Right hindlimb (tissue), 1 donor: ENCODE measurements at regions not wholly inside any gene's neighbourhood (a gene's known extent, or its start where the extent isn't known, plus 50 kb on each side); places are given as distances from the start of the nearest gene placed in this dataset.
"Not testable (repeated sequence)": the region's sequence is repeated elsewhere in the genome, so short reads cannot be mapped to it uniquely, and the experiment has no call there.

Source experiments
- DNase-seq: peaks from one replicate; pipeline ENCODE4 v3.0.0-alpha.2; 2018

DNA sequence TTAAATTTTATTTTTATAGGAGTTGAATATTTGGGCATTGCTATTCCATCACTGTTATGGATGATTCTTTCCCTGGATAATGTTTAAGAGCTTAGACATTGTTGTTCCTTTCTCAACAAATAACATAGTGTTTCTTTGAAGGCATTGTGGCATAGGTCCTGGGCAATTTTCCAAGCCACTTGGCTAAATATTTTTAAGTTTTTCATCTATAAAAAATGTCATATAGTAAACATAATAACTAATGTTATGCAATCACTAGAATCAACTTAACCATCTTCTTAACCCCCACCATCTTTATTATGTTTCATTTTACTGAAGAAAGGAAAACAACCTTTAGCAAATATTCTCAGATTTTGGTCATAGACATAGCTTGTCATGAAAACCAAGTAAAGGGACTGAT is 600.6 kb upstream of the LMO3 start:
- no peak for DNase-seq

DNA sequence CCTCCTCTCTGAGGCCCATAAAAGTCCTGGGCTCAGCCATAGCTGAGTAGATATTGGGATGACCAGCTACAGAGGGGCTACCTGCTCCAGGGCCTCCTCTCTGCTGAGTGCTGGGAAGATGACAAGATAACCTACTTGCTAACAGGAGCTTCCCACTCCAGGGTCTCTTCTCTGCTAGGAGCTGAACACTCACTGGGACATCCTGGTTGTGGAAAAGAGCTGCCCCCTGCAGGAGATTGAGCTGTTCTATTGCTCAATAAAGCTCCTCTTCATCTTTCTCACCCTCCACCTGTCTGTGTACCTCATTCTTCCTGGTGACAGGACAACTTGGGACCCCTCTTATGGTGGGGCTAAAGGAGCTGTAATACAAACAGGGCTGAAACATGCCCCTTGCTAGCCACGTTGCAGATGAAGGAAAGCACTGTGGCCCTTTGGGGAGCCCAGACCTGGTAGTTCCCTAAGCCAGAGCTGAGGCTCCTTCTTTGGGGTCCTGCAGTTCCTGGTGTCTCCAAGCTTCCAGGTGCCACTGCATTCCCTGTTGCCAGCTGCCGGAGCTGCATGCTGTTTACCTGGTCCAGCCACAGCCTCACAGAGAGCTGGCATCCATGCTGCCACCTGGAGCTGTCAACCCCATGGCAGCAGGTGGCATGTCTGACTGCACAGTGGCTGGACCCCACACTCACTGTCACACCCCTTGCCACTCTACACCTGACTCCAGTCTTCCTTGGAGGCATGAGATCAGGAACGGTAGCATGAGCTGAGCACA is 598.5 kb upstream of the LMO3 start:
- no peak for DNase-seq

DNA sequence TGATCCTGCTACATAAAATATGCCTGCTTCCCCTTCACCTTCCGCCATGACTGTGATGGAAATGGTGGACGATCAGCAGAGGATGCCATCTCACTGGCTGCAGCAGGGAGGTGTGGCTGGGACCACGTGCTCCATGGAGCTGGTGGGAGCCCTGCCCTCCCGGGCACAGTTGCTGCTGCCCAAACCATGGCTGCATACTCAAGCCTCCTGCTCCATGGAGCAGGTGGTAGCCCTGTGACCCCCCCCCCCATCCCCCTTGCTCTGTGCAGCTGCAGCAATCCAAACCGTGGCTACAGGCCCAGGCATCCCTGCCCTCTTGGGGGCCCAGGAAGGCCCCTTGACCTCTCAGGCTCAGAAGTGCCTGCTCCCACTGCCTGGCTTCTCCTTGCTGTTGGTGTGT is 597.5 kb upstream of the LMO3 start:
- no peak for DNase-seq

DNA sequence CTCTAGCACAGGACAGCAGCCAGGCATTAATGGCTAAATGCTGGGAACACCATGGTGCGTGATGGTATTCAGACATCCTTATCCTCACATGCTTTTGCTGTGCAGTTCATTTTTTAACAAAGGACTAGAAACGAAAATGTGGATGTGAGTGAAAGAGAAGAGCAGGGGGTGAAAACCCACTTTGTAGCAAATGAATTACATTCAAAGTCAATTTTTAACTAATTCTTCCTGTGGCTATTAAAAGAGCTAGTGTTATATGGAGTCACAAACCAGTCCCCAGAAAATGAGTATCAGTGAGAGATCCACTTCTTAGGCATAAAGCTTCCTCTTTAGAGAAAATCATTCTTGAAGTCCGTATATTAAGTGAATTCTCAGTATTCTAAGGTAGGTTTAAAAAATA is 592.0 kb upstream of the LMO3 start:
- no peak for DNase-seq

DNA sequence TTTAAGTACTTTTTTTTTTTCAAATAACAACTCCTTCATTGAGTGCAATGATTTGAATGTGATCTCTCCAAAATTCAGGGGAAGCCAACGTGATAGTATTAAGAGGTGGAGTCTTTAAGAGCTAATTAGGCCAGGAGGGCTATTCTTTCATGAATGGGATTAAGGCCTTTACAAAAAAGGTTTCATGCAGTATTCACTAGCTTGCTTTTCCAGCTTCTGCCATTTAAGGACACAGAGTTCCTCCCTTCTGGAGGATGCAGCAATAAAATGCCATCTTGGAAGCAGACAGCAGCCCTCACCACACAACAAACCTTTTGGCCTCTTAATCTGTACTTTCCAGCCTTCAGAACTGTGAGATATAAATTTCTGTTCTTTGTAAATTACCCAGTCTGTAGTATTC is 586.8 kb upstream of the LMO3 start:
- no peak for DNase-seq

DNA sequence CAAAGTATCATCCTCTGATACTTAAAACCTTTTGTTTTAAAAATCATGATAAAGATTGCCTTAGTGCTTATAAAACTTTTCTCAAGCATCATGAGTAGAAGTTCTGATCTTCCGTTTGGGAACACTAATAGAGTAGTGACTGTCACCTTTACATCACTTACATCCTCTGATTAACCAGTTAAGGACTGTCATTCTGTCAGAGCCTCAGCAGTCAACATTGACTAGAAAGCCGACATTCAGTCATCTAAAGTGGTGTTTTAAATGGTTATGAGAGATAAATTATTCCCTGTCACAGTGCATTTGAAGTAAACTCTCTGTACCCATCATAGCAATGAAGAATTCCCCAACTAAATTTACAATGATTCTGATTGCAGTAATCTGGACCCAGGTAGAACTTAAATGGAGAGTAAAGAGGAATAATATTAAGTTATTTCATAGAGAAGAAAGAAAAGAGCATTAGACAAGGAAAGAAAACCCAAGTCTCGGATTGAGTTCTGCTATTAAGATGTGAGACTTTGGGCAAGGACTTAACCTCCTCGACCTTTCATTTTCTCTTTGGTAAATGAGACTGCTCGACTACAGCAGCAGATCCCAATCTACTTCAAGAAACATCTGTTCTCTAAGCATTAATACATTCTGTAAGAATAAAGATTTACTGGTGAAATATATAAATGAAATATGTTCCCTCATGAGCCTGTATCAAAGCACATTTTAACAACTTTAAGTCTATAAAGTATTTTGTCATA is 563.9 kb upstream of the LMO3 start:
- DNase-seq = no peak

DNA sequence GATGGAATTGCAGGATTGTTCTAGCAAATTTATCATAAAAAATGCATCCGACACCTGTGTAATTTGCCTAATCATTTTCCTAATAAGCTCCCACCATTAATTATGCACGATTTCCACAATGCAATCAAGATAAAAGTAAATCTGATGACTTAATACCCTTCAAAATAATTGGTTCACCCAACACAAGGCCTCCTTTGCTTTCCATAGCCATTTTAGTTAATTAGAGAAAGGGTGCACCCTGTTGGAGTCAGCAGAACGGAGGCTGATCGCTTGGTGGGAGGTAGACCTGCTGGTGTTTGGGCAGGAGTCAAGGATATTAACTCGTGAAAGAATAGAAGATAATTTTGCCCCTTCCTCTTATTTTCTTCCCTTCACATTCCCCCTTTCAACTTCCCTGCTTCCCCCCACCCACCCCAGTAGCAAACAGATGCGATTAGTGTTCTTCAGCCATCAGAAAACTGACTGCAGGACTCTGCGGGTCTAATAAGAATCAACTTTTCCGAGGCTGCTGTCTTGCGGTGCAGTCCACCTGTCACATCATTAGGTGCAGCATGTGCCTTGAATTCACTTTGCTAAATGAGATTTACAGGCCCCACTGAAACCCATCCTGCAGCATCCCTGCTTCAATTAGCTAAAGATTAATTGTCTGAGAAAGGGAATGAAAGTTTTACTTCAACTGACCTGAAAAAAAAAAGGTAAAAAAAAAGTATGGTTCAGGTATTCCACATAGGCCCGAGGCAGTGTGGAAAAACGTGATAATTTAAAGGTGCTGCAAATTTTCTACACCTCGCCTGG is 553.7 kb upstream of the LMO3 start:
- DNase-seq = no peak

DNA sequence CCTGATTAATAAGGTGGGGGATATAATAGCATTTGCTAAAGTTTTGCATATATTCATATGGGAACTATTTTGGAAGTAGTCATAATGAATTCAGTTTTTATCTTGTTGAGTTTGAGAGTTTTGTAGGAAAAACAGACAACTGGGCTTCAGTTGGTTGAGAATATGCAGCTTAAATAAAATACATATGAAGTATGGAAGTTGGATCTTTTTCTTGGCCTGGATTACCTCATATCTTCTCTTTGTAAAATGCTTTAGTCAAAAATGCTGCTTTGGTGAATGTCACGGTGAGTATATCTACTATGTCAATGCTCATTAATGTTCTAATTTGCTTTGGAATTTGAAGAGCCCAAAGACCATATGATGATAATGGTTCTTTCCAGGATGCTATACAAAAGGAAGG is 552.2 kb upstream of the LMO3 start:
- no peak for DNase-seq

DNA sequence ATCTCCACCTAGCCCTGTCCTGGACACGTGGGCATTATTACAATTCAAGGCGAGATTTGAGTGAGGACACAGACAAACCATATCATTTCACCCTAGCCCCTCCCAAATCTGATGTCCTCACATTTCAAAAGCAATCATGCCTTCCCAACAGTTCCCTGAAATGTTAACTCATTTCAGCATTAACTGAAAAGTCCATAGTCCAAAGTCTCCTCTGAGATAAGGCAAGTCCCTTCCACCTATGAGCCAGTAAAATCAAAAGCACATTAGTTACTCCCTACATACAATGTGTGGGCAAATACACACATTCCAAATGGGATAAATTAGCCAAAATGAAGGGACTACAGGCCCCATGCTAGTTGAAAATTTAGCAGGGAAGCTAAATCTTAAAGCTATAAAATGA is 546.0 kb upstream of the LMO3 start:
- no peak for DNase-seq

DNA sequence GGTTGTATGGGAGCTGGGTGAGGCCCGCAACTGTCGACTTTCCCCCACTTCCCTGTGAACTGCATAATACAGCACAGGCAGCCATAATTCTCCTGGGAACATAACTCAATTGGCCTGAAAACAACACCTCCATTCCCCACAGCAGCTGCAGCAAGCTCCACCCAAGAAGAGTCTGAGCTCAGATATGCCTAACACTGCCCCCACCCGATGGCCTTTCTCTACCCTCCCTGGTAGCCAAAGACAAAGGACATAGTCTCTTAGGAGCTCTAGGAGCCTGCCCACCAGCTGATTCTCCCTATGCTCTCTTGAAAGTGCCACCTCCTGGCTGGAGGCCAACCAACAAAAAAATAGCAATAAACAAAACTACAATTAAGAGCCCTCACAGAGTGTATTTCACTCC is 542.7 kb upstream of the LMO3 start:
- no peak for DNase-seq

DNA sequence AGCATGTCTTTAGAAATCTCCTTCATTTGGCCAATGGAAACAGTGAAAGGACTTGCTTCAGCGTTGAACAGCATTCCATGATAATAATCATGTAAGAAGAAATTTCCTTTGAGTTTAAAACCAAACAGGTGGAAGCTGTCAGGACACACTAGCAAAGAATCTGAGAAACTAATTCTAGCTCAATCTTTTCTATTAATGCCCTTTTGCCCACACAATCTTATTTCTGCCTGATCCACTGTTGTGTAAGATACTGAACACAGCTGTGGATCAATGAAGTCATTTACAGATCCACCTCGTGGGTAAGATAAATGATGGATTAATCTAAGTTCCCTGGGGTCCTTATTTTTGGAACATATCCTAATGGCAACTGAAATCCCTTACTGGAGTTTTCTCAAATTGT is 536.9 kb upstream of the LMO3 start:
- no peak for DNase-seq

DNA sequence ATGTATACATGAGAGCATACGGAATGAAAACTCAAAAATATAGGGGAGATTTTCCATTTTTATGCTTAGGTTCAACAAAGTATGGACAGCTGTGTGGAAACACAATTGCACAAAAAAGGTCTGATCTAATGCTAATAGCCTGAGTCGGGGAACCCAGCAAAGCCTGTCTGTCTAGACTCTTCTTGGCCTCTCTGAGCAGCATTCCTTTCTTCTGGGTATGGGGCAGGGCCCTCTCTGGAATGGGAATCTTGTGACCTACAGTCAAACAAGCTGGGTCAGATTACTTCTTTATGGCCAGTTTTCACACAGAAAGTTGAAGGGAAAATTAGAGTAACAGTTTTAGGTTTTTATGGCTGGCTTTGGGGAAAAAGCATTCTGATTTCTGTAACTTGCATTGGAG is 534.0 kb upstream of the LMO3 start:
- DNase-seq = no peak

DNA sequence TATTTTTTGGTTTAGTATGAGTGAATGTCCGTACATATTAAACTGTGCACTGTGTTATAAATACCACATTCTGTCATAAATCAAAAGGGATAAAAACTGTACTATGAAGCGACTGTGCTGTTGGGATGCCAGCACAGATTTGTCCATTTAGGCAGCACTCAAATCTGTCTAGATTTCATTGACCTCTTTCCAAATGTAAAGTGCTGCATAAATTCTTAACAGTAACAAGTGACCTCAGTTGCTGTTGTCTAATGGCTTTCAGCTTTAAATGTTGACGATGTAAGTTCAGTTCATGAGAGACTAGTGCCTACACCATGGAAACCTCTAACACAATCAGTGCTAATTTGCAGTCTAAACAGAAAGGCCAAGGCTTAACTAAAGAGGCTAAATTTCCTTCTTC is 531.4 kb upstream of the LMO3 start:
- no peak for DNase-seq

DNA sequence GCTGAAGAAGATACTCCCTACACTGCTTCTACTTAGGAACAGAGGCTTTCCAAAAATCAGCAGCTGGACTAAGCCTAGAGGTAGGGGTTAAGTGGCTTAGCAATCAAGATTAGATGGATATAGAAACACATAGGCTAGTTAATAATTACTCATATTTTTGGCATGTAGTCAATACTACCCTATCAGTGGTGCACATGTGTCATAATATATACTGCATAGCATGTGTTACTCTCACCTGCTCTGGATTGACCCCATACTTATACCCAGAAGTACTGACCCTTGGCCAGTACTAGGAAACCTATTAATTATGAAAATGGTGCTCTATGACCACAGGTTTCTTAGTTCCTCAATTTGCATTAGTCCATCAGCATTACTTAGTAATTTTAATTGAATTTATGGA is 528.4 kb upstream of the LMO3 start:
- DNase-seq = no peak

DNA sequence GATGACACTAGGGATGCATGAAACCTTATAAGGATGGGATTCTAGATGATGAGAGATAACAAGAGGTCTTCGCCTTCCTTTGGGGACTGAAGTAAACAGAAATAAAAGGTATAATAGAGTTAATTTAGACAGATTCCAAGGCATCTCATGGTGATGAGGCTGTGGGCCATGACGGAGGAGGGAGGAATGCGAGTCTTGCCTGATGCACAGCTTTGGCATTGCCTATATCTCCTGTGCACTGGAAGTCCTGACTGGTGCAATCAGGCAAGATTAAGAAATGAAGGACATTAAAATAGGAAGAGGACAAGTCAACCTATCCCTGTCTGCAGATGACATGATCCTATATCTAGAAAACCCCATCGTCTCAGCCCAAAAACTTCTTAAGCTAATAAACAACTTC is 526.4 kb upstream of the LMO3 start:
- DNase-seq = no peak

DNA sequence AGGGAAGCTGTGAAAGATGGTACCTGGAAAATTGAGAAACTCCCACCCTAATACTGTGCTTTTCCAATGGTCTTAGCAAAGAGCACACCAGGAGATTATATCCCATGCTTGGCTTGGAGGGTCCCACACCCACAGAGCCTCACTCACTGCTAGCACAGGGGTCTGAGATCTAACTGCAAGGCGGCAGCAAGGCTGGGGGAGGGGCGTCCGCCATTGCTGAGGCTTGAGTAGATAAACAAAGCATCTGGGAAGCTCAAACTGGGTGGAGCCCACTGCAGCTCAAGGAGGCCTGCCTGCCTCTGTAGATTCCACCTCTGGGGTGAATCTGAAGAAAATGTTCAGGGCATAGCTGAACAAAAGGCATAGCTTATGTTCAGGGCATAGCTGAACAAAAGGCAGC is 510.6 kb upstream of the LMO3 start:
- not testable (repeated sequence) for DNase-seq

DNA sequence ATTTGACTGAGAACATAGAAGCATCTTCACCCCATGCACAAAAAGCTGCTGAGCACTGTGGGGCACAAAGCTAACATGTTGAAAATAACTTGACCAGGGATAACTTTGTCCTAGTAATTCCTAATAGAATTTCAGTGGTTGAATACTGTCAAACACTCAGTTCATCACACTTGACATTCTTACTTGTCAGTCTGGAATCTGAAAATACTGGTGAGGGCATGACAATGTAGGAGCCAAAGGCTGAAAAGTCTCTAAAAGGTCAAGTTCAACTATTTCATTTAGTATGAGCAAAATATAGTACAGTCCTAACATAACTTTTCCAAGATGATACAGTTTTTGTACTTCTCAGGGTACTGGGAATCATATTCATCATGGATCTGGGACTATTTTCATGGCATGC is 504.4 kb upstream of the LMO3 start:
- no peak for DNase-seq

DNA sequence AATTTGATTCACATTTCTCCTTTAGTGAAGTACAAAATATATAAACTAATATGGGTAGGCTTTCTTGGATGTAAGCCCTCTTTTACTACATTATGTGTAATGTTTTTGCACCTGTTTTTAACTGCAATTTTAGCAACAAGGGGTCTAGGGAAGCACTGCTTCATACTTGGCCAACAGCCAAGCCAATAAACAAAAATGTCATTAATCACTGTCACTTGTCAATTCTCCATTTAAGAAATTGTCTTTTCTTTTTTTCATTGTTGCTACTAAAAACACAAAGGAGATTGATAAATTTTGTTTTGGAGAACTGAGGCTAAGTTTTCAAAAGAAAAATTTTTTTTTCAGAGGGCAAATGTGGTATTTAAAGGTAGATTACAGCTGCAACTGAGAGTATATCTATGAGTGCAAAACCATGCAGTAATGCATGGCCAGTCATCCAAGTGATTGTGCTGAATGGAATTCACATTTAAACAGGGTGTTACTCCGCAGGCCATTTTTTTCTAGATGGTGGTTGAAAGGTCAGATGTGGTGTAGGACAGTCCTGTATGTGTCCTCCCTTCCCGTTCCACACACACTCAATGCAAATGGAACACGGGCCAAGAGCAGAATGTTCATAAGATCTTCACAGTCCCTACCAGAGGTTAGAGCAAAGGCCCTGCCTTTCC is 503.0 kb upstream of the LMO3 start:
- no peak for DNase-seq

DNA sequence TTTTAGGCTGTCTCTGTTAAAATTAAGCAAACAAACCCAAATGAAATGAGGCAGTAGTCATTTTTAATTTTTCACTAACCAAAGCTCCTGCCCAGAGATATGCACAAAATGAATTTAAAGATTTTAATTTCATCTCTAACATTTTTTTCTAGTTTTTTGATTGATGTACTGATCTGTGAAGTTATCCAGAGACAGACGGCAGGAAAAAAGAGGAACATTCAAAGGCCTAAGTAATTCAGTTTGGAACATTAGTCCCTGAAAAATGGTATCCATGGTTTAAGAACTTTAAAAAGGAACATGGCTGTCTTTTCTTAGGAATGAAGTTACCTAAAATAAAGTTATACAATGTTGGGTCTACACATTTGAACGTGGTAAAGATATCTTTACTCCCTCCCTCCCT is 498.8 kb upstream of the LMO3 start:
- no peak for DNase-seq

DNA sequence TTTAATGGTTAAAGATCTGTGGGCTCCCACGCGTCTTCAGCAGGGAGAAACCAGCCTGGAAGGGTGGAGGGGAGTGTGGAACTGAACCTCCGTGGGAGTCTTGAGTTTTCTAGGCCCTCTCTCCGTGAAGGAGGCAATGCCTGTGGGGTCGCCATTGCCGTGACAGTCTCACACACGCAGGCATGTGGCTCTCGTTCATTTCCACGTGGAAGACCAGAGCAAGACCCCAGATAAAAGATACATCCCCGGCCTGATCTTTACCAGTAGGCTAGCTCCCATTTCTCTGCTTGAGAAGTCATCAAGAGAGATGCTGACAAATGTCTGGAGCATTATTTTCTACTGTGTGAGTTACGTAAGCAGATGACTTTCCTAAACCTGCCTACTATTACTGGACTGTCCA is 491.7 kb upstream of the LMO3 start:
- no peak for DNase-seq

DNA sequence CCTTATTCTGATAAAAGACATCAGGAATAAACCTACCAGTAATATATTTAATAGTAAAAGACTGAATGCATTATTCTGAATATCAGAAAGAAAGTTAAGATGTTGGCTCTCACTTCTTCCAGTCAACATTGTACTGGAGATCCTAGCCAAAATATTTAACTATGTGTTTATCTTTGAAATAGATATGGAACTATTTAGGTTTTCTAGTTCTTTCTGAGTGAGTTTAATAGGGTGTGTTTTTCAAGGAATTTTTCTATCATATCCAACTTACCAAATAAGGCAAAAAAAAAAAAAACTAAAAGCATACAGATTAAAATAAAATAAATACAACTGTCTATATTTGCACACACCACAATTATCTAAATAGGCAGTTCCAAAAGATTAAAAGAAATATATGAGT is 478.9 kb upstream of the LMO3 start:
- DNase-seq = no peak

DNA sequence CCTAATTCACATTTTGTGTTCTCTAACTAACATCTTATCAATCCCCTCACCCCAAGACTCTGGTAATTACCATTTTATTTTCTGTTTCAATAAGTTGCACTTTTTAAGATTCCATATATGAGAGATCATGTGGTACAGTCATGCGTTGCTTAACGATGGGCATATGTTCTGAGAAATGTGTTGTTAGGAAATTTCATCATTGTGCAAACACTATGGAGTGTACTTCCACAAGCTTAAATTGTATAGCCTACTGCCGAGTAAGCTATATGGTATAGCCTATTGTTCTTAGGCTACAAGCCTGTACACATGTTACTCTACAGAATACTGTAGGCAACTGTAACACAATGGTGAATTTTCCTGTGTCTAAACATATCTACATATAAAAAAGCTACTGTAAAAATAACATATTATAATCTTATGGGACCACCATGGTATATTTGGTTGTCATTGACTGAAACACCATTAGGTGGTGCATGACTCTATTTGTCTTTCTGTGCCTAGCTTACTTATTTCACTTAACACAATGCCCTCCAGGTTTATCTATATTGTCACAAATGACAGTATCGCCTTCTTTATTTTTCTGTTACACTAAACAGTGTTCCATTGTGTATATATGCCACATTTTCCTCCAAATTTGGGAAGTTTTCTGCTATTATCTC is 473.4 kb upstream of the LMO3 start:
- no peak for DNase-seq

DNA sequence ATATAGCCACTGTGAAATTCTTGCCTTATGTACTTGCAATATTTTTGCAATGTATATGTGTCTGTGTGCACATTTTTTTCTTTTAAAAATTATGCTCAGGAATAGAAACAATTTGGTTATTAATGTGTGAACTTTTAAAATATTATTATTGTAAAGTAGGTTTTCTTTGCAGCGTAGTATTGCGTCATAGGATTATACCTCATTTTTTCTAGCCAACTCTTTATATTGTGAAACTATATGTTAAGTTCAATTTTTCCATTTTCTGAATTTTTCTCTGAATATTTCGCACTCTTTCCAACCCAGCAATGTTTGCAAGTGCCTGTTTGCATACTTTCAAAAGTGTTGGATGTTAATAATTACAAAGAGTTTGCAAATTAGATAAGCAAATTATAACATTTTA is 471.6 kb upstream of the LMO3 start:
- no peak for DNase-seq
